ENCODE measurements at regions not wholly inside any gene's neighbourhood (a gene's known extent, or its start where the extent isn't known, plus 50 kb on each side); places are given as distances from the start of the nearest gene placed in this dataset.
"Not testable (repeated sequence)": the region's sequence is repeated elsewhere in the genome, so short reads cannot be mapped to it uniquely, and the experiment has no call there.

- no peak for DNase-seq (ENCODE audit: extremely low spot score, unreplicated experiment)
- TF ChIP-seq CTCF (conservative IDR thresholded peaks at IDR 0.05) = peak; percentile 33
- H3K4me3 Mint-ChIP-seq = peak overlapping the region; percentile 80
- H3K27me3 Mint-ChIP-seq = peaks cover 56% of the 10 kb centered on the region
- H3K9me3 Mint-ChIP-seq = no peaks in the 10 kb centered on the region
- H3K36me3 Mint-ChIP-seq = no peaks in the 10 kb centered on the region
- peaks cover 40% of the 10 kb centered on the region for H3K4me1 Mint-ChIP-seq (ENCODE audit: unreplicated experiment)
- H3K27ac Mint-ChIP-seq = peak overlapping the region; percentile 60
These were observed 145.0 kb upstream of the GRK3 start for GRCh38 chr22:25419247-25420113.

- not testable (repeated sequence) for H3K27ac Mint-ChIP-seq; H3K36me3 Mint-ChIP-seq; H3K9me3 Mint-ChIP-seq; DNase-seq (ENCODE audit: extremely low spot score, unreplicated experiment)
- peaks cover 60% of the 10 kb centered on the region for H3K27me3 Mint-ChIP-seq
- peaks cover 40% of the 10 kb centered on the region for H3K4me1 Mint-ChIP-seq (ENCODE audit: unreplicated experiment)
- H3K4me3 Mint-ChIP-seq = peak overlapping the region; percentile 80
These were observed 144.4 kb upstream of the GRK3 start for GRCh38 chr22:25420114-25420441.

GRCh38 chr22:25420471-25420924, 144.0 kb upstream of the GRK3 start:
- no peaks in the 10 kb centered on the region for H3K9me3 Mint-ChIP-seq
- H3K27ac Mint-ChIP-seq = no peak overlapping the region
- no peaks in the 10 kb centered on the region for H3K36me3 Mint-ChIP-seq
- H3K27me3 Mint-ChIP-seq = peaks cover 57% of the 10 kb centered on the region
- DNase-seq (ENCODE audit: extremely low spot score, unreplicated experiment) = no peak
- peaks cover 36% of the 10 kb centered on the region for H3K4me1 Mint-ChIP-seq (ENCODE audit: unreplicated experiment)
- TF ChIP-seq CTCF (conservative IDR thresholded peaks at IDR 0.05) = no peak
- peak overlapping the region; percentile 80 for H3K4me3 Mint-ChIP-seq

- DNase-seq (ENCODE audit: extremely low spot score, unreplicated experiment) = no peak
- peaks cover 55% of the 10 kb centered on the region for H3K27me3 Mint-ChIP-seq
These were observed 143.3 kb upstream of the GRK3 start for GRCh38 chr22:25420925-25421904.

GRCh38 chr22:25426530-25427308, 137.8 kb upstream of the GRK3 start:
- peak; percentile 50 for TF ChIP-seq CTCF (conservative IDR thresholded peaks at IDR 0.05)
- peaks cover 36% of the 10 kb centered on the region for H3K27me3 Mint-ChIP-seq
- not testable (repeated sequence) for DNase-seq (ENCODE audit: extremely low spot score, unreplicated experiment); H3K4me3 Mint-ChIP-seq; H3K27ac Mint-ChIP-seq; H3K4me1 Mint-ChIP-seq (ENCODE audit: unreplicated experiment); H3K9me3 Mint-ChIP-seq; H3K36me3 Mint-ChIP-seq

More at GRCh38 chr22:25420925-25421904, 143.3 kb upstream of the GRK3 start:
- H3K27ac Mint-ChIP-seq = no peak overlapping the region
- peaks cover 32% of the 10 kb centered on the region for H3K4me1 Mint-ChIP-seq (ENCODE audit: unreplicated experiment)
- H3K9me3 Mint-ChIP-seq = no peaks in the 10 kb centered on the region
- H3K4me3 Mint-ChIP-seq = peak overlapping the region; percentile 89
- no peak for TF ChIP-seq CTCF (conservative IDR thresholded peaks at IDR 0.05)
- H3K36me3 Mint-ChIP-seq = no peaks in the 10 kb centered on the region

GRCh38 chr22:25431637-25432342, 132.7 kb upstream of the GRK3 start:
- not testable (repeated sequence) for H3K4me1 Mint-ChIP-seq (ENCODE audit: unreplicated experiment); H3K4me3 Mint-ChIP-seq; DNase-seq (ENCODE audit: extremely low spot score, unreplicated experiment); H3K9me3 Mint-ChIP-seq; H3K27ac Mint-ChIP-seq; H3K36me3 Mint-ChIP-seq
- H3K27me3 Mint-ChIP-seq = peaks cover 28% of the 10 kb centered on the region

- H3K4me3 Mint-ChIP-seq; H3K9me3 Mint-ChIP-seq; DNase-seq (ENCODE audit: extremely low spot score, unreplicated experiment); H3K27ac Mint-ChIP-seq; H3K36me3 Mint-ChIP-seq; H3K4me1 Mint-ChIP-seq (ENCODE audit: unreplicated experiment): not testable (repeated sequence)
- H3K27me3 Mint-ChIP-seq = peaks cover 22% of the 10 kb centered on the region
These were observed 131.0 kb upstream of the GRK3 start for GRCh38 chr22:25433381-25433970.
